ENCODE measurements at regions not wholly inside any gene's neighbourhood (a gene's known extent, or its start where the extent isn't known, plus 50 kb on each side); places are given as distances from the start of the nearest gene placed in this dataset.
A peak's percentile ranks its signal among the peaks of the same experiment; 100 is the strongest.

DNA sequence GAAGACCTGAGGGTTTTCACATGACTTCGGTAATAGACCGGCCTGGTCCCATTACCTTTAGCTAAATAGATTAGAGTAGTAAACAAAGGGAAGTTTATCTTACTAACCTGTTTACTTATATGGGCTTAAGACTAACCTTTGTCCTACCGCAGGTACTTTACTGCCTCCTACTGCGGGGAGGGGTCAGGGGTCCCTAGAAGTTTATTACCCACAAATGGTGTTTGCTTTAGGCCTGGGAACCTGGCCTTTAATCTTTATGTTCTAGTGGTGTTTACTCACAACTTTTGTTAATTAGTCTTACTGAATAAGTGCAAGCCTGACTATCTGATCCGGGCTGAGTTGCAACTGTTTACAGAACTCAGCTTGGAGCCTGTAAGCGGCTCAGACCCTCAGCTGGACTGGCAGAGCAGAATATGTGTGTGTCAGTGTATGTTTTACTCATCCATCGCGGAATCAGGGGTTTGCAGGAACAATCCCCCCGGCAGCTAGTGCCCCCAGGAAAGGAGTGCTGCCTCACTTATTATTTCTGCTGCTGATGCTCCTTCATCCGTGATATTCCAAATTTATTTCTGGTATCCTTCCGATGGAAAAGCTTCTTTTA, 578.9 kb upstream of the SEMA3D start:
- no peak for DNase-seq (ENCODE audit: extremely low read depth, low read depth)
- TF ChIP-seq CTCF (IDR thresholded peaks at IDR 0.05; ENCODE audit: low read depth, low read length), result no peak

- TF ChIP-seq CTCF (IDR thresholded peaks at IDR 0.05; ENCODE audit: low read depth, low read length), result no peak
- no peak for DNase-seq (ENCODE audit: extremely low read depth, low read depth)
Observed at GRCh38 chr7:85764034-85764433, 577.2 kb upstream of the SEMA3D start.

- DNase-seq (ENCODE audit: extremely low read depth, low read depth), result no peak
- no peak for TF ChIP-seq CTCF (IDR thresholded peaks at IDR 0.05; ENCODE audit: low read depth, low read length)
Observed at GRCh38 chr7:85757348-85757747, 570.5 kb upstream of the SEMA3D start.

- DNase-seq (ENCODE audit: extremely low read depth, low read depth), result peak; percentile 10
- peak; percentile 72 for TF ChIP-seq CTCF (IDR thresholded peaks at IDR 0.05; ENCODE audit: low read depth, low read length)
Observed at GRCh38 chr7:85750454-85750949, 563.6 kb upstream of the SEMA3D start.

- no peak for TF ChIP-seq CTCF (IDR thresholded peaks at IDR 0.05; ENCODE audit: low read depth, low read length)
- DNase-seq (ENCODE audit: extremely low read depth, low read depth), result no peak
Observed at GRCh38 chr7:85749696-85750453, 563.0 kb upstream of the SEMA3D start.

DNA sequence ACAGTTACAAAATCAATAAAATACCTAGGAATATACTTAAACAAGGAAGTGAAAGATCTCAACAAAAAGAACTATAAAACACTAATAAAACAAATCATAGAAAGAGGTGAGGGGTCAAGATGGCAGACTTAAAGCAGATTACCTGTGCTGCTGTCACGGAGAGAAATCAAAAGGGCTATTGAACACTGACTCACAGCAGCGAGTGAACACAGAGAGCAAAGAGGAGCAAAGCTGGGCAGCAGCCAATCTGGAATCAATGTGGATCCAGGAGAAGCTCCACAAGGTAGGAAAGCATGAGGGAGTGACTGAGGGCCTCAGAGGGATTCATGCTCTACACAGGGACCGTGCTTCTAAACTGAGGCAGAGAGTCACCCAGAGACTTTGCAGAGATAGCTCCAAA, 562.0 kb upstream of the SEMA3D start:
- DNase-seq (ENCODE audit: extremely low read depth, low read depth), result no peak
- TF ChIP-seq CTCF (IDR thresholded peaks at IDR 0.05; ENCODE audit: low read depth, low read length), result no peak

GRCh38 chr7:85737426-85737825, 550.6 kb upstream of the SEMA3D start:
- no peak for TF ChIP-seq CTCF (IDR thresholded peaks at IDR 0.05; ENCODE audit: low read depth, low read length)
- DNase-seq (ENCODE audit: extremely low read depth, low read depth), result no peak

Measured in AG09319 (cell line).